Hepatic stellate cell (primary cell): ENCODE measurements at regions not wholly inside any gene's neighbourhood (a gene's known extent, or its start where the extent isn't known, plus 50 kb on each side); places are given as distances from the start of the nearest gene placed in this dataset.
A peak's percentile ranks its signal among the peaks of the same experiment; 100 is the strongest.

Experiments
- DNase-seq: peaks from one replicate; pipeline ENCODE4 v3.0.0; 2011; ENCODE audit warnings: low spot score

- DNase-seq, result no peak
These were observed 248.1 kb upstream of the GADL1 start for GRCh38 chr3:31142543-31142942.

- DNase-seq, result no peak
These were observed 250.6 kb upstream of the GADL1 start for GRCh38 chr3:31145062-31145461.

GRCh38 chr3:31147550-31147949 is 253.1 kb upstream of the GADL1 start:
- no peak for DNase-seq

GRCh38 chr3:31157047-31157694 is 262.7 kb upstream of the GADL1 start:
- no peak for DNase-seq

- DNase-seq, result no peak
These were observed 263.6 kb upstream of the GADL1 start for GRCh38 chr3:31157893-31158620.

GRCh38 chr3:31159331-31160039 is 265.0 kb upstream of the GADL1 start:
- no peak for DNase-seq

- no peak for DNase-seq
These were observed 267.4 kb upstream of the GADL1 start for GRCh38 chr3:31161889-31162288.

- no peak for DNase-seq
These were observed 269.9 kb upstream of the GADL1 start for GRCh38 chr3:31164381-31164780.

- no peak for DNase-seq
These were observed 271.0 kb upstream of the GADL1 start for GRCh38 chr3:31165399-31165860.

GRCh38 chr3:31166249-31166885 is 271.9 kb upstream of the GADL1 start:
- peak; percentile 22 for DNase-seq

GRCh38 chr3:31167666-31168065 is 273.2 kb upstream of the GADL1 start:
- DNase-seq, result no peak

GRCh38 chr3:31170932-31171670 is 276.6 kb upstream of the GADL1 start:
- DNase-seq, result peak; percentile 63

GRCh38 chr3:31172336-31172735 is 277.9 kb upstream of the GADL1 start:
- no peak for DNase-seq

GRCh38 chr3:31173118-31173718 is 278.8 kb upstream of the GADL1 start:
- DNase-seq, result no peak

- DNase-seq, result no peak
These were observed 279.6 kb upstream of the GADL1 start for GRCh38 chr3:31174079-31174478.

- DNase-seq, result no peak
These were observed 281.6 kb upstream of the GADL1 start for GRCh38 chr3:31176045-31176444.

GRCh38 chr3:31178467-31178866 is 284.0 kb upstream of the GADL1 start:
- DNase-seq, result no peak

GRCh38 chr3:31179768-31180167 is 285.3 kb upstream of the GADL1 start:
- no peak for DNase-seq

GRCh38 chr3:31180274-31180673 is 285.8 kb upstream of the GADL1 start:
- DNase-seq, result no peak

GRCh38 chr3:31181661-31182060 is 287.2 kb upstream of the GADL1 start:
- DNase-seq, result no peak

- DNase-seq, result no peak
These were observed 288.2 kb upstream of the GADL1 start for GRCh38 chr3:31182661-31183060.
